Mesodermal cell (in vitro differentiated cells): ENCODE measurements at regions not wholly inside any gene's neighbourhood (a gene's known extent, or its start where the extent isn't known, plus 50 kb on each side); places are given as distances from the start of the nearest gene placed in this dataset.

ENCODE experiments used
- H3K27ac ChIP-seq: 2 replicates; pipeline ENCODE4 v1.7.0; 2013; ENCODE audit warnings: mild to moderate bottlenecking, low read depth, low read length, moderate library complexity; ENCODE audit not compliant: severe bottlenecking
- H3K36me3 ChIP-seq: 2 replicates; pipeline ENCODE4 v1.7.1; 2013; ENCODE audit warnings: mild to moderate bottlenecking, low read length, moderate library complexity; ENCODE audit not compliant: control insufficient read depth, insufficient read depth
- H3K4me1 ChIP-seq: one replicate; pipeline ENCODE4 v1.7.1; 2013; ENCODE audit warnings: mild to moderate bottlenecking, low read length; ENCODE audit not compliant: insufficient read depth, control insufficient read depth, poor library complexity, severe bottlenecking
- H3K4me3 ChIP-seq: 2 replicates; pipeline ENCODE4 v1.7.0; 2013; ENCODE audit warnings: low read length, control low read depth, mild to moderate bottlenecking; ENCODE audit not compliant: insufficient read depth, poor library complexity, severe bottlenecking; ENCODE audit errors: extremely low read depth
- H3K9me3 ChIP-seq: 2 replicates; pipeline ENCODE4 v1.7.1; 2013; ENCODE audit warnings: mild to moderate bottlenecking, low read length, moderate library complexity; ENCODE audit not compliant: control insufficient read depth
- WGBS, 2 experiments: methylation state at CpG; one replicate each; pipeline ENCODE4 v1.1.5; 2013; ENCODE audit warnings: missing lambda C conversion rate in 2 of 2; ENCODE audit not compliant: insufficient coverage in 2 of 2; 5-methylcytosine and 5-hydroxymethylcytosine counted together

- H3K36me3 ChIP-seq, result no peaks in the 10 kb centered on the region
- H3K9me3 ChIP-seq, result no peaks in the 10 kb centered on the region
- no peak overlapping the region for H3K27ac ChIP-seq
- no peaks in the 10 kb centered on the region for H3K4me1 ChIP-seq
- H3K4me3 ChIP-seq, result no peak overlapping the region
Measured at GRCh38 chrX:5431823-5432222, 796.8 kb downstream of the NLGN4X start.

- Histone ChIP-seq H3K27ac (no peak overlapping the region), H3K36me3 (no peaks in the 10 kb centered on the region), H3K4me1 (no peaks in the 10 kb centered on the region), H3K9me3 (no peaks in the 10 kb centered on the region), H3K4me3 (no peak overlapping the region)
Measured at GRCh38 chrX:5425119-5425518, 803.5 kb downstream of the NLGN4X start.

DNA sequence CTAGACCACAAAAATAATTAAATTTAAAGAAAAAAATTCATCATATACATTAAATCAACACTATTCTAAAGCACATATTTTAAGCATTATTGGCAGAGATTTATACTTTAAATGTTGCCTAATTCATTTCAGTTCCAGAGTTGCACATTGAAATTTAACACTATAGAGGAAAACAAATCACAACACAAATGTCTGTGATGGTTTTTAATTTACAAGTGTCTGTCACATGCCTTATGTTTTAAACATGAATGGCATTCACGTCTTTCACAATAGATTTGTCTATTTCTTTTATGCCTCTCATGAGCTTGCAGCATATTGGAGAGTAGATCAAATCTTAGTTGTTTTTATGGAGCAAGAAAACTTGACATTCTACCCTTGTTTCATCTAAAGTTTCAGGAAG, 811.3 kb downstream of the NLGN4X start:
- H3K4me3 ChIP-seq, result no peak overlapping the region
- no peaks in the 10 kb centered on the region for H3K36me3 ChIP-seq
- H3K4me1 ChIP-seq, result no peaks in the 10 kb centered on the region
- no peaks in the 10 kb centered on the region for H3K9me3 ChIP-seq
- no peak overlapping the region for H3K27ac ChIP-seq
- WGBS, 2 experiments, result no CpG with 5 or more reads among the region's 1 CpG

DNA sequence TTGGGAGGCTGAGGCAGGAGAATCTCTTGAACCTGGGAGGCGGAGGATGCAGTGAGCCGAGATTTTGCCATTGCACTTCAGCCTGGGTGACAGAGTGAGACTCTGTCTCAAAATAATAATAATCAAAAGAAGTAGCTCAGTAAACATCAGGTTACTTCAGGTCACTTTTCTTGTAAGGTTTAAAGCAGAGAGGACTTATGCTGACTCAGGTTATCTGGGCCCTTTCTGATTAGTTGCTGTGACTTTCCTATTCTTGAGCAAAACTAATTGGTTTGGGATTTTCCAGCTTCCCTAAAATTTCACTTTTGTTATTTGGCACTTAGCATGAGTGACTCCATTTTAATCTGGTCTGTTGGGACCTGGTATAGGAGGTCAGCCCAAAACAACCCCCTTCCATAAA, 812.9 kb downstream of the NLGN4X start:
- Histone ChIP-seq H3K9me3 (no peaks in the 10 kb centered on the region), H3K4me1 (no peaks in the 10 kb centered on the region), H3K4me3 (no peak overlapping the region), H3K27ac (no peak overlapping the region), H3K36me3 (no peaks in the 10 kb centered on the region)
- no CpG with 5 or more reads among the region's 2 CpGs for WGBS, 2 experiments

- WGBS, 2 experiments, result no CpG with 5 or more reads among the region's 5 CpGs
- no peaks in the 10 kb centered on the region for H3K4me1 ChIP-seq
- H3K36me3 ChIP-seq, result no peaks in the 10 kb centered on the region
- H3K27ac ChIP-seq, result no peak overlapping the region
- H3K4me3 ChIP-seq, result no peak overlapping the region
- H3K9me3 ChIP-seq, result no peaks in the 10 kb centered on the region
Measured at GRCh38 chrX:5409106-5409505, 819.6 kb downstream of the NLGN4X start.

DNA sequence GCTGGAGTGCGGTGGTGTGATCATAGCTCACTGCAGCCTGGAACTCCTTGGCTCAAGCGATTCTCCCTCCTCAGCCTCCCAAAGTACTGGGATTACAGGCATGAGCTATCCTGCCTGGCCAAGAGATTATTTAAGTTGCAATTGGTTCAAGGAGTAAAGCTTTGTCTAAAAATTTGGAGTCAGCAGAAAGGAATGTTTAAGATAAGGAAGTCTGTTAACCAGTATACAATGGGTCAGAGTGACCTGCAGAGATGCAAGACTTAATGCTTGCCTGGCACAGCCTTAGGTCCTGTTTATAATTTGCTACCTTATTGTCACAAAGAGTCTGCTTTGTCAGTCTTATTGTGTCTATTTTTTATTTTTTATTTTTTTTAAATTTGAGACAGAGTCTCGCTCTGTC, 826.2 kb downstream of the NLGN4X start:
- Histone ChIP-seq H3K4me1 (no peaks in the 10 kb centered on the region), H3K9me3 (no peaks in the 10 kb centered on the region)
- WGBS, 2 experiments, result 100% methylated on average over 1 of the region's 3 CpGs; no CpG with 5 or more reads in 1 of the 2 experiments

GRCh38 chrX:5399403-5399802, 829.3 kb downstream of the NLGN4X start:
- Histone ChIP-seq H3K4me1 (no peaks in the 10 kb centered on the region), H3K27ac (no peak overlapping the region), H3K9me3 (no peaks in the 10 kb centered on the region), H3K4me3 (no peak overlapping the region), H3K36me3 (no peaks in the 10 kb centered on the region)
- 84% methylated on average over 6 of the region's 8 CpGs; no CpG with 5 or more reads in 1 of the 2 experiments for WGBS, 2 experiments

More for the DNA sequence above, 826.2 kb downstream of the NLGN4X start:
- H3K36me3 ChIP-seq, result no peaks in the 10 kb centered on the region
- H3K27ac ChIP-seq, result no peak overlapping the region
- H3K4me3 ChIP-seq, result no peak overlapping the region

- WGBS, 2 experiments, result 86% methylated on average over 1 of the region's 7 CpGs; no CpG with 5 or more reads in 1 of the 2 experiments
- Histone ChIP-seq H3K4me3 (no peak overlapping the region), H3K36me3 (no peaks in the 10 kb centered on the region), H3K27ac (no peak overlapping the region), H3K4me1 (no peaks in the 10 kb centered on the region), H3K9me3 (no peaks in the 10 kb centered on the region)
Measured at GRCh38 chrX:5397409-5397808, 831.3 kb downstream of the NLGN4X start.

- 77 to 96% methylated on average over 3 to 4 of the region's 14 CpGs for WGBS, 2 experiments
- no peak overlapping the region for H3K4me3 ChIP-seq
- H3K9me3 ChIP-seq, result no peaks in the 10 kb centered on the region
- no peak overlapping the region for H3K27ac ChIP-seq
- no peaks in the 10 kb centered on the region for H3K36me3 ChIP-seq
- no peaks in the 10 kb centered on the region for H3K4me1 ChIP-seq
Measured at GRCh38 chrX:5390376-5390775, 838.3 kb downstream of the NLGN4X start.

DNA sequence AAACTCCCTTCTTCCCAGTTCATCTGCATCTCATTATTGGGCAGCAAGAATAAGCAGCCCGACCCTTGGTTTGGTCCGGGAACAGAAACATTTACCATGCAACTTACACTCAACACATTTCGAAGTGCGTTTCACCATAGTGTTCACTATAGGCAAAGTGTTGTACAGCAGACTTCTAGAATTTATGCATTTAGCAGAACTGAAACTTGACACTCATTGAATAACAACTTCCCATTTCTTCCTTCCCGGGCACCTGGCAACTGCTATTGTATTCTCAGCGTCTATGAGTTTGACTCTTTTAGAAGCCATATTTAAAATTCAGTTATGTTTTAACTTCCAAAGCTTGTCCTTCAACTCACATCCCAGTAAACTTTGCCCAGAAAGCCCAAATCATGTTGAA, 840.6 kb downstream of the NLGN4X start:
- no peaks in the 10 kb centered on the region for H3K36me3 ChIP-seq
- H3K27ac ChIP-seq, result no peak overlapping the region
- no peaks in the 10 kb centered on the region for H3K9me3 ChIP-seq
- H3K4me3 ChIP-seq, result no peak overlapping the region
- no peaks in the 10 kb centered on the region for H3K4me1 ChIP-seq
- 81 to 100% methylated on average over 2 to 3 of the region's 6 CpGs for WGBS, 2 experiments

DNA sequence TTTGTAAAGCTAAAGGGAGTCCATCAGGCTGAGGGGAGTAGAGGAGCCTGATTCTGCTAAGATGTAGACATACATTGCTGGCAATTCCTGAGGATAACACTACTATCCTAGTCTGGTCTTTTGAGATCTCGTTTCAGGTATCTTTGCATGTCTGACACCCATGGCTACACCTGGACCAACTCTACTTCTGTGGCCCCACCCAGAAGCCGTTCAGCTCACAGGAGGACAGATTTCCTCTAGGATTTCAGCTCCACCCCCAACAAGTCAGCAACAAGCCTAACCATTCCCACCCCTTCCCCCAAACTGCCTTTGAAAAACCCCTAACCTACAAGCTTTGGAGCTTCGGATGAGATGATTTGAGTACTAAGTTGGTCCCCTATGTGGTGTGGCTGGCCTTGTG, 848.2 kb downstream of the NLGN4X start:
- Histone ChIP-seq H3K4me1 (no peaks in the 10 kb centered on the region), H3K4me3 (no peak overlapping the region), H3K36me3 (no peaks in the 10 kb centered on the region), H3K9me3 (no peaks in the 10 kb centered on the region), H3K27ac (no peak overlapping the region)
- WGBS, 2 experiments, result 86% methylated on average over 1 of the region's 3 CpGs; no CpG with 5 or more reads in 1 of the 2 experiments

DNA sequence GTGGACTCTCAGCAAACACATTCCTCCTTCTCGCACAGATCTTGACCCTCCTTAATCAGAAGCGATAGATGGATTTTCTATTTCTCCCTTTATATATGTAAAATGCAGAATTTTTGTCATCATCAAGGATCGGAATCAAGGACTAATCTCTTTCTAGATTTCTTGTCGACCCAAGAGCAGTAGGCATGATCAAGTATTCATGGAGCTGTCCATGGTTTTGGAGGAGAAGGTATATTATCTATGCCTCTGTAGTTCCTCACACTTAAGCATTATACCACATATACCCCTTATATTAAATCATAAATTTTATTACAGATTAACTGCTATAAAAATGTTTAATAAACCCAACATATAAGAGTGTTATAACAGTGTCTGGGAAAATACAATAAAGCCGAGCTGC, 886.8 kb downstream of the NLGN4X start:
- Histone ChIP-seq H3K9me3 (no peaks in the 10 kb centered on the region), H3K36me3 (no peaks in the 10 kb centered on the region), H3K4me3 (no peak overlapping the region), H3K27ac (no peak overlapping the region), H3K4me1 (no peaks in the 10 kb centered on the region)
- WGBS, 2 experiments, result no CpG with 5 or more reads among the region's 5 CpGs
